ENCODE measurements at regions not wholly inside any gene's neighbourhood (a gene's known extent, or its start where the extent isn't known, plus 50 kb on each side); places are given as distances from the start of the nearest gene placed in this dataset.

- Histone ChIP-seq H3K9me3 (no peaks in the 10 kb centered on the region), H3K4me3 (no peak overlapping the region), H3K27ac (no peak overlapping the region), H3K36me3 (no peaks in the 10 kb centered on the region), H3K4me1 (no peaks in the 10 kb centered on the region), H3K27me3 (no peaks in the 10 kb centered on the region)
- intact Hi-C loops (cut with DNase I; ENCODE audit: low total_unique reads) (no loop called here), in situ Hi-C loops (cut with MboI; ENCODE audit: low pct_ligation_motif_present in 1 of 4, low pct_unique_long_range_greater_than_20kb in 1 of 4, low sequenced_read_pairs in 3 of 4) (no loop called here)
- TF ChIP-seq EP300 (IDR thresholded peaks at IDR 0.05; ENCODE audit: low read depth), result no peak
- TF ChIP-seq CTCF (IDR thresholded peaks at IDR 0.05), result no peak
- TF ChIP-seq POLR2AphosphoS5 (IDR thresholded peaks at IDR 0.05), result no peak
- TF ChIP-seq POLR2A (IDR thresholded peaks at IDR 0.05), result no peak
- no peak for DNase-seq
Observed at GRCh38 chrX:27236681-27237080, 226.5 kb downstream of the PPP4R3C start.

GRCh38 chrX:27229721-27230120 is 233.4 kb downstream of the PPP4R3C start:
- Histone ChIP-seq H3K9me3 (no peaks in the 10 kb centered on the region), H3K4me3 (no peak overlapping the region), H3K4me1 (no peaks in the 10 kb centered on the region), H3K27ac (no peak overlapping the region), H3K27me3 (no peaks in the 10 kb centered on the region), H3K36me3 (no peaks in the 10 kb centered on the region)
- TF ChIP-seq POLR2AphosphoS5 (IDR thresholded peaks at IDR 0.05) (no peak), EP300 (IDR thresholded peaks at IDR 0.05; ENCODE audit: low read depth) (no peak), POLR2A (IDR thresholded peaks at IDR 0.05) (no peak), CTCF (IDR thresholded peaks at IDR 0.05) (no peak)
- 78 to 100% methylated on average over 1 to 2 of the region's 2 CpGs for WGBS, 2 donors (ENCODE audit: low coverage in 1 of 2)
- intact Hi-C loops (cut with DNase I; ENCODE audit: low total_unique reads) (no loop called here), in situ Hi-C loops (cut with MboI; ENCODE audit: low pct_ligation_motif_present in 1 of 4, low pct_unique_long_range_greater_than_20kb in 1 of 4, low sequenced_read_pairs in 3 of 4) (no loop called here)
- DNase-seq, result no peak

- no peak overlapping the region for H3K27ac ChIP-seq
- TF ChIP-seq POLR2A (IDR thresholded peaks at IDR 0.05) (no peak), POLR2AphosphoS5 (IDR thresholded peaks at IDR 0.05) (no peak), EP300 (IDR thresholded peaks at IDR 0.05; ENCODE audit: low read depth) (no peak), CTCF (IDR thresholded peaks at IDR 0.05) (no peak)
- no peaks in the 10 kb centered on the region for H3K4me1 ChIP-seq
- H3K4me3 ChIP-seq, result no peak overlapping the region
- H3K9me3 ChIP-seq, result no peaks in the 10 kb centered on the region
- no peaks in the 10 kb centered on the region for H3K36me3 ChIP-seq
- 94% methylated on average over 7 of the region's 8 CpGs; no CpG with 5 or more reads in 1 of the 2 donors for WGBS, 2 donors (ENCODE audit: low coverage in 1 of 2)
- intact Hi-C loops (cut with DNase I; ENCODE audit: low total_unique reads) (no loop called here), in situ Hi-C loops (cut with MboI; ENCODE audit: low pct_ligation_motif_present in 1 of 4, low pct_unique_long_range_greater_than_20kb in 1 of 4, low sequenced_read_pairs in 3 of 4) (no loop called here)
- H3K27me3 ChIP-seq, result no peaks in the 10 kb centered on the region
- no peak for DNase-seq
Observed at GRCh38 chrX:27222661-27223060, 240.5 kb downstream of the PPP4R3C start.

- intact Hi-C loops (cut with DNase I; ENCODE audit: low total_unique reads) (no loop called here), in situ Hi-C loops (cut with MboI; ENCODE audit: low pct_ligation_motif_present in 1 of 4, low pct_unique_long_range_greater_than_20kb in 1 of 4, low sequenced_read_pairs in 3 of 4) (no loop called here)
- peak; percentile 9 for DNase-seq
- Histone ChIP-seq H3K4me3 (no peak overlapping the region), H3K36me3 (no peaks in the 10 kb centered on the region), H3K27ac (no peak overlapping the region), H3K9me3 (no peaks in the 10 kb centered on the region), H3K27me3 (no peaks in the 10 kb centered on the region), H3K4me1 (no peaks in the 10 kb centered on the region)
- WGBS, 2 donors (ENCODE audit: low coverage in 1 of 2), result 12 to 16% methylated on average over 4 to 5 of the region's 5 CpGs
- peak in 4 of 5 experiments; percentile 23 to 84 (median 45) for TF ChIP-seq CTCF (IDR thresholded peaks at IDR 0.05)
- no peak for TF ChIP-seq EP300 (IDR thresholded peaks at IDR 0.05; ENCODE audit: low read depth)
Observed at GRCh38 chrX:27186671-27187070, 276.5 kb downstream of the PPP4R3C start.

Measured in transverse colon (tissue), 4 donors.